CD4-positive, CD25-positive, alpha-beta regulatory T cell (primary cell): ENCODE measurements at regions not wholly inside any gene's neighbourhood (a gene's known extent, or its start where the extent isn't known, plus 50 kb on each side); places are given as distances from the start of the nearest gene placed in this dataset.

ENCODE experiments used
- ATAC-seq, 2 donors: fragments of 150-1000 bp; cut with Tn5 transposase; one replicate each; pipeline ENCODE4 v1.10.0; 2021; ENCODE audit warnings: low read depth in 2 of 2, moderate number of reproducible peaks in 2 of 2, moderate library complexity in 1 of 2
- DNase-seq, 3 donors: peaks; one replicate each; pipeline versions ENCODE4 v3.0.0 to v3.0.0-alpha.2; 2012 to 2022; ENCODE audit warnings: mixed read lengths in 1 of 3
- H3K27ac ChIP-seq: one replicate; pipeline ENCODE4 v1.7.0; 2013; ENCODE audit warnings: mild to moderate bottlenecking, low read length; ENCODE audit not compliant: insufficient read depth, poor library complexity, severe bottlenecking
- H3K27me3 ChIP-seq: one replicate; pipeline ENCODE4 v1.7.0; 2013; ENCODE audit warnings: low read length; ENCODE audit not compliant: control insufficient read depth, insufficient read depth
- H3K36me3 ChIP-seq: one replicate; pipeline ENCODE4 v1.7.0; 2013; ENCODE audit warnings: mild to moderate bottlenecking, low read length, moderate library complexity; ENCODE audit not compliant: control insufficient read depth, insufficient read depth
- H3K4me1 ChIP-seq: 2 replicates; pipeline ENCODE4 v1.7.0; 2013; ENCODE audit warnings: mild to moderate bottlenecking, low read length; ENCODE audit not compliant: insufficient read depth, control insufficient read depth, poor library complexity, severe bottlenecking
- H3K4me3 ChIP-seq: one replicate; pipeline ENCODE4 v1.7.0; 2013; ENCODE audit warnings: low read depth, mild to moderate bottlenecking, low read length, moderate library complexity
- H3K9me3 ChIP-seq, 2 experiments: 1 replicate in 1 of 2; 2 replicates in 1 of 2; pipeline ENCODE4 v1.7.0; 2013; ENCODE audit warnings: low read length in 2 of 2, mild to moderate bottlenecking in 1 of 2, moderate library complexity in 1 of 2; ENCODE audit not compliant: control insufficient read depth in 2 of 2
- H3K27ac Mint-ChIP-seq, 3 donors: one replicate each; pipeline ENCODE4 v1.8.0; 2020 to 2022; ENCODE audit warnings: mild to moderate bottlenecking in 3 of 3, mixed read lengths in 3 of 3, moderate library complexity in 2 of 3
- H3K27me3 Mint-ChIP-seq: one replicate; pipeline ENCODE4 v1.8.0; 2022; ENCODE audit warnings: mild to moderate bottlenecking, mixed read lengths
- H3K36me3 Mint-ChIP-seq: one replicate; pipeline ENCODE4 v1.8.0; 2020; ENCODE audit warnings: mixed read lengths
- H3K4me1 Mint-ChIP-seq, 4 donors: one replicate each; pipeline ENCODE4 v1.8.0; 2020 to 2022; ENCODE audit warnings: mixed read lengths in 4 of 4, mild to moderate bottlenecking in 1 of 4
- H3K4me3 Mint-ChIP-seq, 4 donors: one replicate each; pipeline ENCODE4 v1.8.0; 2020 to 2022; ENCODE audit warnings: mild to moderate bottlenecking in 4 of 4, mixed read lengths in 4 of 4, moderate library complexity in 3 of 4
- H3K9me3 Mint-ChIP-seq, 7 donors: one replicate each; pipeline ENCODE4 v1.8.0; 2020 to 2022; ENCODE audit warnings: mixed read lengths in 7 of 7, mild to moderate bottlenecking in 3 of 7, moderate library complexity in 2 of 7

DNA sequence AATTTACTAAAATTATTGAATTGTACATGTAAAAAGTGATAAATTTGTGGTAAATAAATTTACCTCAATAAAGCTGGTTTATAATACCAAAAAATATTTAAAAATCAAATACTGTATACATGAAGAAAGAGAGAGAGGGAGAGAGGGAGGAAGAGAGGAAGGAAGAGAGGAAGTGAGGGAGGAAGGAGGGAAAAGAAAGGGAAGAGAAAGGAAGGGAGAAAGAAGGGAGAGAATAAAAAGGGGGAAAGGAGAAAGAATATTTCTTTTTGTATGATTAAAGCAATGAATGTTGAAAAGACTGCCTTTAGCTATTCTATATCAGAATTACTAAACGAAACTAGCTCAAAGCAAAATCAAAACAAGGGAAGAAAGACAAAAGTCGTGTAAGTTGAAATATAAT, 150.0 kb downstream of the LRIG2 start:
- Mint-ChIP-seq H3K4me3 (no peak overlapping the region), H3K9me3 (peaks cover 0 to 3% (median 0%) of the 10 kb centered on the region in 7 donors), H3K27me3 (peaks cover 10% of the 10 kb centered on the region), H3K4me1 (peaks cover 0 to 8% (median under 1%) of the 10 kb centered on the region in 4 donors), H3K27ac (no peak overlapping the region), H3K36me3 (no peaks in the 10 kb centered on the region)
- DNase-seq (no peak), ATAC-seq (no peak)
- H3K4me3 ChIP-seq: no peak overlapping the region
- H3K9me3 ChIP-seq: no peaks in the 10 kb centered on the region
- peaks cover 8% of the 10 kb centered on the region for H3K27me3 ChIP-seq
- no peaks in the 10 kb centered on the region for H3K36me3 ChIP-seq
- no peak overlapping the region for H3K27ac ChIP-seq
- H3K4me1 ChIP-seq: no peaks in the 10 kb centered on the region

DNA sequence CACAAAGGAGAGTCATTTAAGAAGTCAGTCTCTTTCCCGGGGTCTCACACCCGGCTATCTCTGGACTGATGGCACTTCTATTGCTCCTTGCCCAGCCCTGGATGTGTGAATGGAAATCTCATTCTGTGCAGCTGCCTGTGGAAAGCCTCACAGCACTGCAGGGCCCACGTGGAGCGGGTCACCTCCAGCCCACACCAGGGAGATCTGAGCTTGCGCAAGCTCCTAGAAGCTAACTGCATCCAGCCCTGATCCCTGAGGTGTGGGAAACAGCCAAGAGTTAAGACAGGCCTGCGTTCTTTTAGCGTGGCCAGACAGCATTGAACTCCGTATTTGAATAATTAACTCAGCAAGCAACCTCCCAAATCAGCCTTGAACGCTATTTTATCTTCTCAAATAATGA, 150.5 kb downstream of the LRIG2 start:
- Histone ChIP-seq H3K27ac (no peak overlapping the region), H3K27me3 (peaks cover 11% of the 10 kb centered on the region), H3K36me3 (no peaks in the 10 kb centered on the region), H3K4me3 (no peak overlapping the region), H3K9me3 (no peaks in the 10 kb centered on the region), H3K4me1 (no peaks in the 10 kb centered on the region)
- Mint-ChIP-seq H3K27me3 (peaks cover 14% of the 10 kb centered on the region), H3K27ac (no peak overlapping the region), H3K4me1 (peaks cover 0 to 8% (median under 1%) of the 10 kb centered on the region in 4 donors), H3K36me3 (no peaks in the 10 kb centered on the region), H3K4me3 (no peak overlapping the region), H3K9me3 (peaks cover 0 to 3% (median 0%) of the 10 kb centered on the region in 7 donors)
- ATAC-seq (no peak), DNase-seq (no peak)

DNA sequence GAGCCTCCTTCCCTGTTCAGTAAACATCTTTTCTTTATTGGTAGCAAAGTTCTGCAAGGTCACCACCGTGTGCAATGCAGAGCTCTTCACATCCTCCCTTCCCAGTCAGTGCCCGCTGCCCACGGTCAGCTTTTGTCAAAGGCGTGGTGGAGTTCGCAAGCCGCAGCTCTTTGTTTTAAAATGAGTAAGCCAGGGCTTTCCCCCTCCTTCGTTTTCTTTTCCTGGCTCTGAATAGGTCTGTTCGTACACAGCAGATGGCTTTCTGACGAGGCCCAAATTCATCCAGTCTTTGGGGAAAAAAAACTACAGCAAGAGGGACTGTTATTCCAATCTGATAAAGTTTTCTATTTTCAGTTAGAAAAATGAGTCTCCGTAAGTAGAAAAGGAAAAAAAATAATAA, 153.2 kb downstream of the LRIG2 start:
- H3K9me3 ChIP-seq: no peaks in the 10 kb centered on the region
- H3K4me1 ChIP-seq: no peaks in the 10 kb centered on the region
- no peaks in the 10 kb centered on the region for H3K36me3 ChIP-seq
- DNase-seq: peak in 1 of 3 donors; percentile 2
- ATAC-seq: no peak
- peaks cover 15% of the 10 kb centered on the region for H3K27me3 ChIP-seq
- Mint-ChIP-seq H3K27me3 (peaks cover 37% of the 10 kb centered on the region), H3K9me3 (peaks cover 0 to 3% (median 0%) of the 10 kb centered on the region in 7 donors), H3K4me1 (peaks cover 0 to 8% (median under 1%) of the 10 kb centered on the region in 4 donors), H3K36me3 (no peaks in the 10 kb centered on the region), H3K4me3 (no peak overlapping the region), H3K27ac (no peak overlapping the region)
- no peak overlapping the region for H3K27ac ChIP-seq
- H3K4me3 ChIP-seq: no peak overlapping the region

DNA sequence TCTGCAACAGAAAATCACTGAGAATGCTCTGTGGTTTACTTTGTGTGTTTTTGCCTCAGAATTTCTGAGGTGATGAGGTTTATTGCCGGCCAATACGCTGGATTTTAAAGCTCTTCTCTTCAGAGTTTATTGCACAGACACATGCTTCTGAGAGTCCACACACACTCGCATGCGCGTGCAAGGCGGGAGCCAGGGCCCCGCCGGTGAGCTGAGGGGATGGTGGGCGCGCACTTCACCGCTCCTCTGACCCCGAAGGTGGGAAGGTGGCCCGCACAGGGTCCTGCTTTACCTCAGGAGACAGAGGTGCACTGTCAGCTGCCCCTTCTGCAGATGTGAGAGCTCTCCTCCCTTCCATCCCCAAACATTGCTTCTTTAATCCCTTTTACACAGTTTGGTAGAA, 158.4 kb upstream of the MAGI3 start:
- Histone ChIP-seq H3K27ac (no peak overlapping the region), H3K36me3 (no peaks in the 10 kb centered on the region), H3K4me1 (no peaks in the 10 kb centered on the region), H3K9me3 (no peaks in the 10 kb centered on the region), H3K27me3 (peaks cover 12% of the 10 kb centered on the region), H3K4me3 (no peak overlapping the region)
- Mint-ChIP-seq H3K9me3 (peaks cover 0 to 2% (median 0%) of the 10 kb centered on the region in 7 donors), H3K4me3 (no peak overlapping the region), H3K27ac (no peak overlapping the region), H3K36me3 (no peaks in the 10 kb centered on the region), H3K4me1 (no peaks in the 10 kb centered on the region), H3K27me3 (peaks cover 54% of the 10 kb centered on the region)
- no peak for ATAC-seq
- DNase-seq: no peak

DNA sequence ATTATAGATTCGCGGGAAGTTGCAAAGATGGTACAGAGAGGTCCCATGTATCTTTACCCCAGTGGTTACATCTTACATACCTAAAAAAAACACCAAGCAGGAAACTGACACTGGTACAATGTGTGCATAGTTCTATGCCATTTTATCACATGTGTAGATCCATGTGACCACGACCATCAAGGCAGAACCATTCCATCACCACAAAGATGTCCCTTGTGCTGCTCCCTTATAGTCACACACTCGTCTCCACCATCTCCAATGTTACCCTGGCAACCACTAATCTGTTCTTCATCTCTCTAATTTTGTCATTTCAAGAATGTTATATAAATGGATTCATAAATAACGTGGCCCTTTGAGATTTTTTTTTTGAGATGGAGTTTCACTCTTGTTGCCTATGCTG, 156.9 kb upstream of the MAGI3 start:
- Histone ChIP-seq H3K36me3 (no peaks in the 10 kb centered on the region), H3K4me1 (no peaks in the 10 kb centered on the region), H3K9me3 (no peaks in the 10 kb centered on the region)

DNA sequence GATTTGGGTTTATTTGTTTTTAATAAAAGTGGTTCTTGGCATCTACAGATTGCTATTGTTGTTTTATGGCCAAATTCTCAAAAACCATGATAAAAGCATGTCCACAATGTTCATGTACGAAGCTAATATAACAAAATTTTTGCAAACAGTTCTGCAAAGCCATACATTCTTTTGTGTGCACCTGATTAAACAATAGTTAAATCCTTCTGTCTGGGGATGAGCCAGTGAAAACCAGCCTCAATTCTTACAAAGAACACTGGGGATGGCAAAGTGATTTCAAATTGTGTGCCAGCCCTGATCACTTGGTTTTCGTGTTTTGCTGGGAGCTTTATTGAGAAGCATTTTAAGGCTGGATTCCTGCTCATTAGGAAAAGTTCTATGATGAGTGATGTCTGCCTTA, 149.1 kb upstream of the MAGI3 start:
- Histone ChIP-seq H3K9me3 (no peaks in the 10 kb centered on the region), H3K27ac (no peak overlapping the region), H3K4me3 (no peak overlapping the region), H3K27me3 (peaks cover 2% of the 10 kb centered on the region), H3K4me1 (no peaks in the 10 kb centered on the region), H3K36me3 (no peaks in the 10 kb centered on the region)
- Mint-ChIP-seq H3K4me3 (no peak overlapping the region), H3K36me3 (no peaks in the 10 kb centered on the region), H3K4me1 (no peaks in the 10 kb centered on the region), H3K27ac (no peak overlapping the region), H3K27me3 (peaks cover 24% of the 10 kb centered on the region), H3K9me3 (peaks cover 0 to 1% (median 0%) of the 10 kb centered on the region in 7 donors)
- DNase-seq: no peak
- ATAC-seq: no peak

More for the DNA sequence above, 156.9 kb upstream of the MAGI3 start:
- Histone ChIP-seq H3K4me3 (no peak overlapping the region), H3K27me3 (peaks cover 7% of the 10 kb centered on the region), H3K27ac (no peak overlapping the region)
- ATAC-seq: no peak
- DNase-seq: no peak
- H3K27me3 Mint-ChIP-seq: peaks cover 45% of the 10 kb centered on the region
- no peaks in the 10 kb centered on the region for H3K4me1 Mint-ChIP-seq
- H3K9me3 Mint-ChIP-seq: peaks cover 0 to 2% (median 0%) of the 10 kb centered on the region in 7 donors
- no peak overlapping the region for H3K4me3 Mint-ChIP-seq
- no peak overlapping the region for H3K27ac Mint-ChIP-seq
- no peaks in the 10 kb centered on the region for H3K36me3 Mint-ChIP-seq

DNA sequence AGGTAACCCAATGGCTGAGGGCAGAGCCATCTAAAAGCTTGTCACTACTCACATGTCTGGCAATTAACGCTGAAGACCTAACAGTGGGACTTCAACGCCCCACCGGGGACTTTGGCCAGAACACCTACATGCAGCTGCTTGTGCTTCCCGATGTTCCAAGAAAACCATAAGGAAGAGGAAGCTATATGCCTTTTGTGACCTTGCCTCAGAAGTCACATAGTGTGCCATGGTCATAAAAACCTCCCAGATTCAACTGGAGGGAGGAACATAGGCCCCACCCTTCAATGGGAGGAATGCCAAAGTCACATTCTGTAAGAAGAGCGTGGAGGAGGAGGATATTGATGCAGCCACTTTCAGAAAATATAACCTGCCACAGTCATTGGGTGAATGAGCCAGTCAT, 147.8 kb upstream of the MAGI3 start:
- no peak for ATAC-seq
- no peaks in the 10 kb centered on the region for H3K36me3 ChIP-seq
- H3K4me3 Mint-ChIP-seq: no peak overlapping the region

DNA sequence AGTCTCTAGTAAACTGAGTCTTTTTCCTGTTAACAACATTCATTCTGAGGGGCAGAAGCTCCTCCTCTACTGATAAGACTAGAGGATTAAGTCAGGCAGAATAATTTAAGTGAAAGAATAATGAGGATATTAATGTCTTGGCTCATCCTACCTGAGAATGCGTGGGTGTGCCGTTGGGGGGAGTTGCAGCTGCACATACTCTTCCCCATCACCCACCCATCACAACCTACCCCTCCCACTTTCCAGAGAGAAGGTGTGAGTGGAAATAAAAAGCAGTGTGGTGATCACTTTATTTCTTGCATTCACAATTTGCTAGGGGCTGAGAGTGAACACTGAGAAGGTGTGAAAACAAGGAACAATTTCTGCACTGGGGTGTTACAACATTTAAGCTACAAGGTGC, 146.8 kb upstream of the MAGI3 start:
- H3K36me3 ChIP-seq: no peaks in the 10 kb centered on the region
- H3K4me3 ChIP-seq: no peak overlapping the region
- H3K27ac Mint-ChIP-seq: no peak overlapping the region
- H3K4me1 ChIP-seq: no peaks in the 10 kb centered on the region
- no peaks in the 10 kb centered on the region for H3K4me1 Mint-ChIP-seq
- H3K27ac ChIP-seq: no peak overlapping the region
- H3K27me3 ChIP-seq: peaks cover 2% of the 10 kb centered on the region
- DNase-seq: no peak
- H3K9me3 Mint-ChIP-seq: peaks cover 0 to 1% (median 0%) of the 10 kb centered on the region in 7 donors
- H3K4me3 Mint-ChIP-seq: no peak overlapping the region
- no peak for ATAC-seq
- peaks cover 16% of the 10 kb centered on the region for H3K27me3 Mint-ChIP-seq
- H3K9me3 ChIP-seq: no peaks in the 10 kb centered on the region
- H3K36me3 Mint-ChIP-seq: no peaks in the 10 kb centered on the region

More for the DNA sequence above, 147.8 kb upstream of the MAGI3 start:
- no peak overlapping the region for H3K27ac Mint-ChIP-seq
- H3K4me1 Mint-ChIP-seq: no peaks in the 10 kb centered on the region
- H3K9me3 ChIP-seq: no peaks in the 10 kb centered on the region
- no peaks in the 10 kb centered on the region for H3K4me1 ChIP-seq
- H3K27ac ChIP-seq: no peak overlapping the region
- H3K27me3 ChIP-seq: peaks cover 2% of the 10 kb centered on the region
- H3K27me3 Mint-ChIP-seq: peaks cover 16% of the 10 kb centered on the region
- DNase-seq: no peak
- no peaks in the 10 kb centered on the region for H3K36me3 Mint-ChIP-seq
- H3K4me3 ChIP-seq: no peak overlapping the region
- H3K9me3 Mint-ChIP-seq: no peaks in the 10 kb centered on the region
